HG02885 (cell line): ENCODE measurements at regions not wholly inside any gene's neighbourhood (a gene's known extent, or its start where the extent isn't known, plus 50 kb on each side); places are given as distances from the start of the nearest gene placed in this dataset.
"Not testable (repeated sequence)": the region's sequence is repeated elsewhere in the genome, so short reads cannot be mapped to it uniquely, and the experiment has no call there.

Experiments
- ATAC-seq: cut with Tn5 transposase; IDR thresholded peaks from one replicate; pipeline ENCODE4 v1.9.1; 2021; ENCODE audit warnings: mild to moderate bottlenecking; ENCODE audit not compliant: unreplicated experiment, poor library complexity

DNA sequence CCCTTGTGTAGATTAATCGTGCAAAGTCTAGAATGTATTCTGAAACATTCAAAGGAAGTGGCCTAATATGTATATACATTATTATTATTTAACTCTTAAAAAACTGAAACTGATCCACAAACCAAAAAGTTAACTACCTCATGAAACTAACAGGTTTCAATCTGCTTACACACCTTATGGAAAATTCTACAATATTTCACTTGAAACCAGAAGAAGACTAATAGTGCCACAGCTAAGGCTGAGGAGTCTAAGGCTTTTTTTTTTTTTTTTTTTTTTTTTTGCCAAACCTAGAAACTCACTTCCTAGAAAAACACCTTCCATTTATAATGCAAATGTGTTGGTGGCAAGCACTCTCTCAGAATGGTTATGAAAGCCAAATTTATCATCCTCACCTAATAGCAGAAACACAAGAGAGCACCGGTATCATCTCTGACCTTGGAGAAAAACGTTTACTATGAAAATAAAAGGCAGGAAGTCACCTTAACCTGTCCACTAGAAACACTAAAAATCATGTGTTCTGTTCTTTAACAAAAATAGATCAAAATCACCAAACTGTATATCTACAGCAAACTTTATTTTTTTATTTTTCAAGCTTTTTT lies 586.1 kb downstream of the FRK start:
- ATAC-seq = no peak

- ATAC-seq = no peak
These were observed 592.3 kb downstream of the FRK start for GRCh38 chr6:115468272-115469005.

DNA sequence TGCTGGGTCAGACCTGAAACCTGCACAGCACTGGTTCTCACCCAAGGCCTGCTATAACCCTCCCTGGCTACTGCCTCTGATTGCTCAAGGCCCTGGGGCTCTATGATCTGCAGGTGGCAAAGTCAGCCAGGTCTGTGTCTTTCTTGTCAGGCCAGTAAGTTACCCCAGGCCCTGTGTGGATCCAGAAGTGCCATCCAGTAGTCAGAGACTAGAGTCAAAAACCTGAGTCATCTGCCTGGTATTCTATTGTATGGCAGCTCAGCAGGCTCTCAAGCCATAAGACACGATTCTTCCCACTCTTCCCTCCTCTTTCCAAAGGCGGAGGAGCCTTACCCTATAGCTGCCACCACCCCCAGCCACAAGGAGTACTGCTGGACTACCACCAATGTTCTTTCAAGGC lies 593.0 kb downstream of the FRK start:
- no peak for ATAC-seq

GRCh38 chr6:115460913-115461312 lies 599.8 kb downstream of the FRK start:
- no peak for ATAC-seq

- ATAC-seq = no peak
These were observed 603.8 kb downstream of the FRK start for GRCh38 chr6:115456848-115457247.

- ATAC-seq = no peak
These were observed 616.7 kb downstream of the FRK start for GRCh38 chr6:115443825-115444478.

DNA sequence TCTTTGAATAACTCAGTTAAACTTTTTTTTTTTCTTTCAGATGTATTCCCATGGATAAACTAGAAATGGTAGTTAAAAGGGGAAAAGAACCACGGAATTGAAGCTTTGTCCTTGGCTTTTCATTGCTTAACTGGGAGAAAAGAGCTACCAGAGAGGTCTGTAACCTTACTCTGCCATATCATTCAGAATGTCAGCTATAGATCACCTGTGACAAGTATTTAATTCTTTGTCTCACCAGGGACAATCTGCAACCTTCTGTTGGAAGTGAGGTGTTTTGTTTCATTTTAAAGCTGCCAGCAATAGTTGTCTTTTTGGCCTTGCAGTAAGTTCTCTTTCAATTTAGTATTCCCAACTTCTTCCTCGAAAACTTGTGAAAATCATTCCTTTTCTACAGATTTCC lies 618.4 kb downstream of the FRK start:
- ATAC-seq = no peak

DNA sequence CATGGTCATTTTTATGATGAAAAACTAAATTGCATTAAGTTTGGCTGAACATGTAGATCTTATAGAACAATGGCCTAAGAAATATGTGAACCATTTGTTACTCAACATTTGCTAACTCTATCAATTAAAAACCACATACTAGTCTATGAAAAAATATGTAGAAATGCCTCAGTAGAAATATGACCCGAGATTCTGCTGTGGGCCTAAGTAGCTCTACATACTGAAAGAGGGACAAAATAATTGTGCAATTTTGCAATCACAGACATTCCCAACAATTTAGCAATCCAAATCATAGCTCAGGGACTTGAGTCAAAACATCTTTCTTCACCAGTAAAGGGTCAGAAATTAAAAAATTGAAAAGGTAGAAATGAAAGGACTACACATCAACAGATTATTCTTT lies 619.0 kb downstream of the FRK start:
- no peak for ATAC-seq

DNA sequence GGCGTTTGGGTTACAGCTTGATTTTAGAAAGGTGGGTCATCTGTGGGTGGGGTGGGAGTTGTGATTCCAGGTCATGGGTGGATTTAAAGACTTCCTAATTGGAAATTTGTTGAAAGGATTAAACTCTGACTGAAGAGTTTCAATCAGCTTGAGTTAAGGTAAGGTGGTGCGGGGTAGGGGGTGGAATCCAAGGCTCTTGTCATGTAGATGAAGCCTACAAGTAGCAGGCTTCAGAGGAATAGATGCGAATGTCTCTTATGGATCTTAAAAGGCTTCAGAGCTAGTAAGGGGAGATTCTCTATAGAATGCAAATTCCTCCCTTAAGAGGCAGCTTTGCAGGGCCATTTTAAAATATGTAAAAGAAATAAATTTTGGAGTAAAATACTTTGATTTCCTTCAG lies 645.3 kb downstream of the FRK start:
- ATAC-seq = no peak

- not testable (repeated sequence) for ATAC-seq
These were observed 645.8 kb downstream of the FRK start for GRCh38 chr6:115414916-115415315.

DNA sequence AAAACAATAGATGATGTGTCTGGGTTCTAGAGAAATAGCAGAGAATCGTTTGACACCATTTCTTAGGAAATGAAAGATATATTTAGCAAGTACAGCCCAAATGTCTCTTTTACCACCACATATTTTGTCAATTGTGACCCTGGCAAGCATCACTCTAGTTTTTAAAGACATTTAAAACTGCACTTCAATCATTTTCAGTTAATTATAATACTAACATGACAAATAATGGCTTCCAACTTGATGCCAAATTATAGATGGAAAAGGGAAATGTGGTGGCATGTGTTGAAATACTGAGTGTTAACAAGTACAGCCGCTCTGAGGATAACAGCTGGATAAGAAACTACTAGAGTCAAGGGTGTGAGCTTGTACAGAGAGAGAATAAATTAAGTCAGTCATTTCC lies 648.9 kb downstream of the FRK start:
- ATAC-seq = no peak

GRCh38 chr6:115404446-115404845 lies 656.2 kb downstream of the FRK start:
- no peak for ATAC-seq

GRCh38 chr6:115398607-115399006 lies 662.1 kb downstream of the FRK start:
- no peak for ATAC-seq

DNA sequence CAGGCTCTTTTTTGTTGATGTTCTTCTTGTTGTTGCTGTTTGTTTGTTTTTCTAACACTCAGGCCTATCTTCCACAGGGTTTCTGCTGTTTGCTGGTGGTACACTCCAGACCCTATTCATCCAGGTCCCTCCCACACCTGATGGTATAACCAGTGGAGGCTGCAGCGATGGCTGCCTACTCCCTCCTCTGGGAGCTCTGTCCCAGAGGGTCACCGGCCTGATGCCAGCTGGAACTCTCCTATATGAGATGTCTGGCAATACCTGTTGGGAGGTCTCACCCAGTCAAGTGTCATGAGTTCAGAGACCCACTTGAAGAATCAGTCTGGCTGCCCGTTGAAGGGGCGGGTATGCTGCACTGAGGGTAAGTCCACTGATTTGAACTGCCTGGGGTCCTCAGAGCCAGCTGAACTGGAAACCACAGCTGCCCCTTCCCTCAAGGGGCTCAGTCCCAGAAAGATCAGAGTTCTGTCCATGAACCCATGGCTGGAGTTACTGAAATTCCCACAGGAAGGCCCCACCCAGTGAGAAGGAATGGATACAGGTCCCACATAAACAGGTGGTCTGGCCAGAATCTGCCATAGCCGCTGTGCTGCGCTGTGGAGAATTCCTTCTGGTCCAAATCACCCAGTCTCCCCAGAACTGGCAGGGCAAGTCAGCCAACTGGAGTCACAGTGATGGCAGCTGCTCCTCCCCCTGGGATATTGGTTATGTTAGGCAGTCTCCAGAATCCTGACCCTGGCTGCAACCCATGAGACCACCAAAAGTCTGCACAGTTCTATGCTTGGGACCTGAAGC lies 664.4 kb downstream of the FRK start:
- no peak for ATAC-seq

GRCh38 chr6:115393821-115394220 lies 666.9 kb downstream of the FRK start:
- ATAC-seq = no peak

DNA sequence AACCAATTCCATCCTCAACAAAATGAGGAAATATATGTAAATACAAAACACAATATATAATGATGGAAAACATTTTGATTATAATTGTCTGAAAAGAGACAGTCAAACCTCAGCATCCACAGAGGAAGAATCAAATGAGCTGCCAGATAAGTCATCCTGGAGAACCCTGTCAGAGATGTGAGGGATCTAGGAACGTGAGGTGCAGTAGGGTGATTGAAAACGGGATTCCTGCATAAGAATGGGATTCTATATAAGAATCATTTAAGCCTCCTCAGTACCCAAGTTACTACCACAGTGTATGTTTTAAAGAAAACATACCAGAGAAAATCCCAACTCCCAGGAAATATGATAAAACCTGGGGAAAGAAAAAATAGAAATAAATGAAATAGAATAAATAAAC lies 690.5 kb downstream of the FRK start:
- no peak for ATAC-seq

GRCh38 chr6:115365783-115366182 lies 694.9 kb downstream of the FRK start:
- ATAC-seq = no peak

DNA sequence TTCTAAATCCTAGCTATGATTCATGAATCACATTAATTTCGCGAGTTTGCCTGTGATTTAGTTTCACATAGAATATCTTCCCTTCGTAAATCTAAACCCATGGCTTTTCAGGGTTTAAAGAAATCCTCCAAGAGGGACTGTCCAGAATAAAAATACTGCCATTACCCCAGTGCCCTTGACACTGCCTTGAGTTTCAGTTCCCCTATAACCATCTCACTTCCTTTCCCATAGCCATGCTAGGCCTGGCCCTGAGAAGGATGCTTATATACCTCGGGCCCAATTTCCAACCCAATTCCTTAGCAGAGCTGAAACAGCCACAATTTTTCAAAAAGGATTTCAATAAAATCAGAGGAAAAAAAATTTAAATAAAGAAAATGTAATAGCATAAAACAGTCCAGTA lies 697.3 kb downstream of the FRK start:
- peak; percentile 68 for ATAC-seq

DNA sequence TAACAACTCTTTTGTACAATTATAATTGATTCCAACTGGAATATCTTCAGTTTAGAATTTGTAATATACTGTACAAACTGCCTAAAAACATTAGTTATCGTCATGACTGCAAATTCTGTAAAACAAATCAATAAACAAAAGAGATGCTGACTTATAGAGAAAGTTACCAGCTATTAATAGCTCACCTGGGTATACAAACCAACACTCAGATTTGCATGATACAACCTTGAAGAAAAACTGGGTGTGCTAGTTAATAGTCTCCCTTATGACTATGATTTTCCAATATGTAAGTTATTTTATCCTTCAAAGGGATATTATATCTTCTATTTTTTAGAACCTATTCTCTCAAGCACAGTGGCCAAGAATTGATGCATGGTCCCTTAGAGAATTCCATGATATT lies 698.5 kb downstream of the FRK start:
- ATAC-seq = no peak

GRCh38 chr6:115360602-115361325 lies 699.9 kb downstream of the FRK start:
- ATAC-seq = no peak
